ENCODE measurements at regions not wholly inside any gene's neighbourhood (a gene's known extent, or its start where the extent isn't known, plus 50 kb on each side); places are given as distances from the start of the nearest gene placed in this dataset.

DNA sequence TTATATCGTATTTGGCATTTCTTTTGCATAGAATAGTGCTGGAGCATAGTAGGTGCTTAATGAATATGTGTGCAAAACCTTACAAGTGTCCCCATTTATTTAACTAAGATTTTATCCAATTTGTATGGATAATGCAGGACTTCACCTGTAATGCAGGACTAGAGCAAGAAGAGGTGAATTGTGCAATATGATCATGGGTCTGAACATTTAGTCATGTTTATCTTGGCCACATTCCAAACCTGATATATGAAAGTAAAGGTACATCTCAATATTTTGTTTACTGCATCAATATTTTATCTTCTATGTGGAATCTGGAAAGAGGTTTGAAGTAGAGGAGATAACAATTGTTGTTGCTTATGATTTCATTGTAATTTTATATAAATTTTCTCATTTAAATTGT is 1626.7 kb upstream of the B3GALT2 start:
- H3K27me3 Mint-ChIP-seq (ENCODE audit: insufficient read depth, unreplicated experiment) = no peaks in the 10 kb centered on the region
- peaks cover 9% of the 10 kb centered on the region for H3K9me3 Mint-ChIP-seq (ENCODE audit: unreplicated experiment)
- ChIA-PET POLR2A (no interaction called here), CTCF (no interaction called here)
- H3K36me3 Mint-ChIP-seq (ENCODE audit: insufficient read depth, unreplicated experiment) = no peaks in the 10 kb centered on the region
- peaks cover 22% of the 10 kb centered on the region for H3K4me1 Mint-ChIP-seq (ENCODE audit: insufficient read depth, unreplicated experiment)
- intact Hi-C loops (cut with micrococcal nuclease) = no loop called here
- DNase-seq (ENCODE audit: unreplicated experiment) = peak; percentile 85
- H3K27ac Mint-ChIP-seq (ENCODE audit: low read depth, unreplicated experiment) = no peak overlapping the region
- BruUV-seq (replicated peaks) = no TSS peak
- no peak overlapping the region for H3K4me3 Mint-ChIP-seq (ENCODE audit: unreplicated experiment)
- TF ChIP-seq, protein P1, sequence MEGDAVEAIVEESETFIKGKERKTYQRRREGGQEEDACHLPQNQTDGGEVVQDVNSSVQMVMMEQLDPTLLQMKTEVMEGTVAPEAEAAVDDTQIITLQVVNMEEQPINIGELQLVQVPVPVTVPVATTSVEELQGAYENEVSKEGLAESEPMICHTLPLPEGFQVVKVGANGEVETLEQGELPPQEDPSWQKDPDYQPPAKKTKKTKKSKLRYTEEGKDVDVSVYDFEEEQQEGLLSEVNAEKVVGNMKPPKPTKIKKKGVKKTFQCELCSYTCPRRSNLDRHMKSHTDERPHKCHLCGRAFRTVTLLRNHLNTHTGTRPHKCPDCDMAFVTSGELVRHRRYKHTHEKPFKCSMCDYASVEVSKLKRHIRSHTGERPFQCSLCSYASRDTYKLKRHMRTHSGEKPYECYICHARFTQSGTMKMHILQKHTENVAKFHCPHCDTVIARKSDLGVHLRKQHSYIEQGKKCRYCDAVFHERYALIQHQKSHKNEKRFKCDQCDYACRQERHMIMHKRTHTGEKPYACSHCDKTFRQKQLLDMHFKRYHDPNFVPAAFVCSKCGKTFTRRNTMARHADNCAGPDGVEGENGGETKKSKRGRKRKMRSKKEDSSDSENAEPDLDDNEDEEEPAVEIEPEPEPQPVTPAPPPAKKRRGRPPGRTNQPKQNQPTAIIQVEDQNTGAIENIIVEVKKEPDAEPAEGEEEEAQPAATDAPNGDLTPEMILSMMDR (IDR thresholded peaks at IDR 0.05; ENCODE audit: unreplicated experiment) = no peak

DNA sequence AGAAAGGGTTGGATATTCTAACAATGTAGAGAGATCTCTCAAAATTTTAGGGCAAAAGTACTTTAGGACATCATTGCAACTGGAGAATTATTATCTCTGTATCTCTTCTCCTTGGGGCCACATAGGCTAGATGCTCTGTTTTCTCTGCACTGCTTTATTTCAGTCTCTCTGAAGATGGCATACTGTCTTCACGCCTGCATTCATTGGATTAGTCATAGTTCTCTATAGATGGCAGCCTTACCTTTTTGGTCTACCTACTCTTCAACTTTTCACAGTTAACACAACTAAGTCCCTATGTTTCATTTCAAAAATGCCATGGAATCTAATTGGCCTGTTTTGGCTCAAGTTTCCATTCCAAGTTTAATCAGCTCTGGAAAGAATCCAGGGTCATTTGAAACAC is 1623.3 kb upstream of the B3GALT2 start:
- POLR2A ChIA-PET = no interaction called here
- TF ChIP-seq, protein P1 (IDR thresholded peaks at IDR 0.05; ENCODE audit: unreplicated experiment) = no peak
- no peaks in the 10 kb centered on the region for H3K36me3 Mint-ChIP-seq (ENCODE audit: insufficient read depth, unreplicated experiment)
- intact Hi-C loops (cut with micrococcal nuclease) = no loop called here
- no peaks in the 10 kb centered on the region for H3K27me3 Mint-ChIP-seq (ENCODE audit: insufficient read depth, unreplicated experiment)
- H3K4me1 Mint-ChIP-seq (ENCODE audit: insufficient read depth, unreplicated experiment) = peaks cover 17% of the 10 kb centered on the region
- no peak for DNase-seq (ENCODE audit: unreplicated experiment)
- CTCF ChIA-PET = interaction anchor here (0.6 to 1.5 kb wide), 8 partner anchors 8 to 1027 kb away, joined by 3 to 7 read pairs (median 4); no protein-coding TSS in a partner anchor
- peaks cover 9% of the 10 kb centered on the region for H3K9me3 Mint-ChIP-seq (ENCODE audit: unreplicated experiment)
- H3K4me3 Mint-ChIP-seq (ENCODE audit: unreplicated experiment) = no peak overlapping the region
- BruUV-seq (replicated peaks) = no TSS peak
- no peak overlapping the region for H3K27ac Mint-ChIP-seq (ENCODE audit: low read depth, unreplicated experiment)

DNA sequence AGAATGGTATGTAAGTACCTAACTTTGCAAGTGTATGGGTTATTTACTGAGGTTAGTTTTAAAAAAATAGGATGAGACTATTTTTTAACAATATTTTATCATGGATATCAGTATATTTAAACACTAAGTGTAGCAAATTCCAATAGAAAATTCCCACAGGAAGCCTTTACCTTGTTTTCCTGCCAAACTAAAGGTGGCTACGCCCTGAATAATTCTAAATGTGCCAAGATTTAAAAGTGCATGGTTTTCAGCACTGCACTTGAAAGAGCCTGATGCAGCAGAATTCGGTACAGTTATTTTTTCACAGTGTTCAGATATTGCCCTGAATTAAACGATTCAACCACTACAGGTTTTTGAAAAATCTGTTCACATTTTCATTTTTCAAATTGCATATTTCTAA is 1622.8 kb upstream of the B3GALT2 start:
- peaks cover 17% of the 10 kb centered on the region for H3K4me1 Mint-ChIP-seq (ENCODE audit: insufficient read depth, unreplicated experiment)
- DNase-seq (ENCODE audit: unreplicated experiment) = no peak
- CTCF ChIA-PET = interaction anchor here (1.0 kb wide), 1 partner anchor 540 kb away, joined by 3 read pairs; no protein-coding TSS in a partner anchor

DNA sequence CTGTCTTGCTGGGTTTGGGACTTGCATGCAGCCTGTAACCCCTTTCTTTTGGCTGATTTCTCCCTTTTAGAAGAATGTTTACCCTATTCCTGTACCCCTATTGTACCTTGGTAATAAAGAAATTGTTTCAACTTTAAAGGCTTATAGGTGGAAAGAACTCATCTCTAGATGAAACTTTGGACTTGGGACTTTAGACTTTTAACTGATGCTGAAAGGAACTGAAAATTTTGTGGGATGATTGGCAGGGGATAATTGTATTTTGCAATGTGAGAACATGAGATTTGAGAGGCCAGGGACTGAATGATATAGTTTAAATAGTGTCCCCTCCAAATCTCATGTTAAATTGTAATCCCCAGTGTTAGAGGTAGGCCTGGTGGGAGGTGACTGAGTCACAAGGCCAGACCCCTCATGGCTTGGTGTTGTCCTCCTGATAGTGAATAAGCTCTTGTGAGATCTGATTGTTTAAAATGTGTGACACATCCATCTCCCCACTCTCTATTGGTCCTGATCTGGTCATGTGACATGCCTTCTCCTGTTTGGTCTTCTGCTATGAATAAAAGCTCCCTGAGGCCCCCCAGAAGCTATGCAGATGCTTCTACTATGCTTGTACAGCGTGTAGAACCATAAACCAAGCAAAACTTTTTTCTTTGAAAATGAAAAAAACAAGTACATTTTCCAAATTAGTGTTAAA is 1621.3 kb upstream of the B3GALT2 start:
- TF ChIP-seq, protein P1 (IDR thresholded peaks at IDR 0.05; ENCODE audit: unreplicated experiment) = no peak
- ChIA-PET CTCF (no interaction called here), POLR2A (no interaction called here)
- no peak for DNase-seq (ENCODE audit: unreplicated experiment)
- Mint-ChIP-seq H3K36me3 (ENCODE audit: insufficient read depth, unreplicated experiment) (no peaks in the 10 kb centered on the region), H3K4me3 (ENCODE audit: unreplicated experiment) (no peak overlapping the region), H3K9me3 (ENCODE audit: unreplicated experiment) (no peaks in the 10 kb centered on the region), H3K27me3 (ENCODE audit: insufficient read depth, unreplicated experiment) (no peaks in the 10 kb centered on the region), H3K4me1 (ENCODE audit: insufficient read depth, unreplicated experiment) (peaks cover 6% of the 10 kb centered on the region), H3K27ac (ENCODE audit: low read depth, unreplicated experiment) (no peak overlapping the region)
- BruUV-seq (replicated peaks) = no TSS peak
- intact Hi-C loops (cut with micrococcal nuclease) = no loop called here

More for the DNA sequence above, 1622.8 kb upstream of the B3GALT2 start:
- POLR2A ChIA-PET = interaction anchor here (0.7 kb wide), 1 partner anchor 475 kb away, joined by 3 read pairs; no protein-coding TSS in a partner anchor
- Mint-ChIP-seq H3K36me3 (ENCODE audit: insufficient read depth, unreplicated experiment) (no peaks in the 10 kb centered on the region), H3K27me3 (ENCODE audit: insufficient read depth, unreplicated experiment) (no peaks in the 10 kb centered on the region), H3K27ac (ENCODE audit: low read depth, unreplicated experiment) (no peak overlapping the region), H3K9me3 (ENCODE audit: unreplicated experiment) (peaks cover 9% of the 10 kb centered on the region), H3K4me3 (ENCODE audit: unreplicated experiment) (no peak overlapping the region)
- TF ChIP-seq, protein P1 (IDR thresholded peaks at IDR 0.05; ENCODE audit: unreplicated experiment) = no peak
- BruUV-seq (replicated peaks) = no TSS peak
- intact Hi-C loops (cut with micrococcal nuclease) = no loop called here
